IPS-18a (cell line): ENCODE measurements at regions not wholly inside any gene's neighbourhood (a gene's known extent, or its start where the extent isn't known, plus 50 kb on each side); places are given as distances from the start of the nearest gene placed in this dataset.

Experiments
- H3K27ac ChIP-seq: one replicate; pipeline ENCODE4 v1.5.1; 2013; ENCODE audit warnings: low read length
- H3K27me3 ChIP-seq: one replicate; pipeline ENCODE4 v1.6.1; 2013; ENCODE audit warnings: mild to moderate bottlenecking, low read length; ENCODE audit not compliant: control insufficient read depth, insufficient read depth
- H3K36me3 ChIP-seq: one replicate; pipeline ENCODE4 v1.6.1; 2013; ENCODE audit warnings: low read depth, low read length; ENCODE audit not compliant: control insufficient read depth
- H3K4me1 ChIP-seq: one replicate; pipeline ENCODE4 v1.6.1; 2013; ENCODE audit warnings: low read depth, low read length; ENCODE audit not compliant: control insufficient read depth
- H3K4me3 ChIP-seq: one replicate; pipeline ENCODE4 v1.5.1; 2013; ENCODE audit warnings: low read length
- H3K9ac ChIP-seq: one replicate; pipeline ENCODE4 v1.6.1; 2013; ENCODE audit warnings: mild to moderate bottlenecking, low read length, moderate library complexity
- H3K9me3 ChIP-seq: one replicate; pipeline ENCODE4 v1.6.1; 2013; ENCODE audit warnings: low read depth, low read length; ENCODE audit not compliant: control insufficient read depth

- Histone ChIP-seq H3K27ac (no peak overlapping the region), H3K36me3 (no peaks in the 10 kb centered on the region), H3K27me3 (no peaks in the 10 kb centered on the region), H3K9me3 (no peaks in the 10 kb centered on the region), H3K4me3 (no peak overlapping the region), H3K9ac (no peak overlapping the region), H3K4me1 (no peaks in the 10 kb centered on the region)
Measured at GRCh38 chr4:155529716-155530115, 136.9 kb upstream of the GUCY1A1 start.

DNA sequence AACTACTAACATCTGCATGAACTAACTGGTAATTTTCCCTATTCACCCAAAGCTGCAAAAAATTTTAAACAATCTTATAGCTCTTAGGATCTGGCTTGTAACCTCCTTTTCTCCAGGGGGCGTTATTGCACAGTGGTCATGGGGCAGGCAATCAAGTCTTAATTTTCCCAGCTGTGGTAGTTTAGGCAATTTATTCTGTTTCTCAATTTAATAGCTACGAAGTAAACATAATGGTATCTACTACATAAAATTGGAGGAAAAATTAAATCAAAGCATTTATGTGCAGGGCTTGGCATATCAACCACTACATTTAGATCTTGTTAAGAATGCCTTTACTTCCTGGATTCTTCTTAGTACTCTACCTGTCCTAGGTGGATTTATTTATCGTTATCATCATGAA is 137.4 kb upstream of the GUCY1A1 start:
- no peak overlapping the region for H3K4me3 ChIP-seq
- no peak overlapping the region for H3K9ac ChIP-seq
- H3K27me3 ChIP-seq, result no peaks in the 10 kb centered on the region
- no peaks in the 10 kb centered on the region for H3K4me1 ChIP-seq
- H3K9me3 ChIP-seq, result no peaks in the 10 kb centered on the region
- H3K36me3 ChIP-seq, result no peaks in the 10 kb centered on the region
- no peak overlapping the region for H3K27ac ChIP-seq

DNA sequence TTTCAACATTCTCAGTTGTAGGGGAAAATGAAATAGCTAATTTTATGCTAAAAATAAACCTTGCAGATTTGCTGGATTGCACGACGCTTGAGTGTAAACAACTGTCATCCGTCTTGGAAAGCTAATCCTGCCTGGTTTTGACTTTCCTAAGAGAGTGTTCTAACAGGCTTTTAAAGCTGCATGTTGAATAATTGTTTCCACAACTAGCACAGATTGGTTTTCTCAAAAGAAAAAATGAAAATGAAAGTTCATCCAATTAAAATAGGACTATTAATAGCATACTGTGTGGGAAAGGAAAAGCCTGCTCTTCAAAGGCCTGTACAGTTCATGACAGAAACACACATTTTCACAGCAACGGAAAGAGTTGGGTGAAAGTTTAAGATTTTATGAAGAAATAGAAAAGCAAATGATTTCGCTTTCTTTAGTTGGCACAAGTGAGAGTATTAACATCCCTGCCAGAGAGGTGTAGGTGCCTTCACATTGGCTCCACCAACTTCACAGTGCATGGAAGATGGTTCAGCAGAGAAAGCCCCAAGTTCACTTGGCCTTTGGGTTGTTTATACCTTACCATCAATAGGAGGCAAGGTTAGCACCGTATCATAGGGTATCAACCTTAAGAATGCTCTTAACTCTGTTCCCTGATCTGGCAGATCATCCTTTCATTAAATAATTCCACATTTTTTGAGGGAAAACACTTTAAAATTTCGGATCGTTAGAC is 140.0 kb upstream of the GUCY1A1 start:
- Histone ChIP-seq H3K27me3 (no peaks in the 10 kb centered on the region), H3K4me3 (no peak overlapping the region), H3K9me3 (no peaks in the 10 kb centered on the region), H3K9ac (no peak overlapping the region), H3K4me1 (no peaks in the 10 kb centered on the region), H3K27ac (no peak overlapping the region), H3K36me3 (no peaks in the 10 kb centered on the region)

DNA sequence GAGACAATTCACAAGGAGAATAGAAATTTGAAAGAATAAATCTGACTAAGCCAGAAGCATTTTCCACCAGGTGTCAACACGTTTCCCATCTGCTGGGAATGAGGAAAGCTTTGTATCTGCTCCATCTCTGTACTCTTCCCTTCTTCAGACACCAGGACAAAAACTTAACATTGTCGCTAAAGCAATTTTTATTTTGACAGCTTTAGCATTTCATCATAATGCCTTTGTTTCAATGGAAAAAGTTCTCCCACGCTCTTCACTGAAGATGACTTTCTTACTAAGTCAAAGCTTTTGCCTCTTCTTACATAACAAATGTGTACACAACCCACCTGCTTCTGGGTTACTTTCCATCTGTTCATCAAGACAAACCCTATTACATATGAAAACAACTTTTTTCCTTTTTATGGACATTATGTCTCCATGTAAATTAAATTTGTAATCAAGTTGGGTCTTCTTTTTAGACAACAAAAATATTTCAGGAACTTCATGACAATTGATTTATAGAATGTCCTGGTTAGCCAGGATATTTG is 141.7 kb upstream of the GUCY1A1 start:
- H3K4me1 ChIP-seq, result no peaks in the 10 kb centered on the region
- no peaks in the 10 kb centered on the region for H3K9me3 ChIP-seq

GRCh38 chr4:155523358-155523757 is 143.3 kb upstream of the GUCY1A1 start:
- Histone ChIP-seq H3K9me3 (no peaks in the 10 kb centered on the region), H3K9ac (no peak overlapping the region), H3K4me1 (no peaks in the 10 kb centered on the region), H3K27me3 (no peaks in the 10 kb centered on the region), H3K4me3 (no peak overlapping the region), H3K27ac (no peak overlapping the region), H3K36me3 (no peaks in the 10 kb centered on the region)

More for the DNA sequence above, 141.7 kb upstream of the GUCY1A1 start:
- Histone ChIP-seq H3K9ac (no peak overlapping the region), H3K27ac (no peak overlapping the region), H3K36me3 (no peaks in the 10 kb centered on the region), H3K27me3 (no peaks in the 10 kb centered on the region), H3K4me3 (no peak overlapping the region)

- no peaks in the 10 kb centered on the region for H3K36me3 ChIP-seq
- no peak overlapping the region for H3K4me3 ChIP-seq
- no peak overlapping the region for H3K27ac ChIP-seq
- H3K4me1 ChIP-seq, result no peaks in the 10 kb centered on the region
- no peak overlapping the region for H3K9ac ChIP-seq
- H3K9me3 ChIP-seq, result no peaks in the 10 kb centered on the region
- H3K27me3 ChIP-seq, result no peaks in the 10 kb centered on the region
Measured at GRCh38 chr4:155522201-155522600, 144.4 kb upstream of the GUCY1A1 start.

GRCh38 chr4:155521382-155521781 is 144.6 kb upstream of the MAP9 start:
- H3K9me3 ChIP-seq, result no peaks in the 10 kb centered on the region
- H3K4me1 ChIP-seq, result no peaks in the 10 kb centered on the region
- no peak overlapping the region for H3K4me3 ChIP-seq
- no peaks in the 10 kb centered on the region for H3K36me3 ChIP-seq
- H3K27ac ChIP-seq, result no peak overlapping the region
- no peak overlapping the region for H3K9ac ChIP-seq
- no peaks in the 10 kb centered on the region for H3K27me3 ChIP-seq

DNA sequence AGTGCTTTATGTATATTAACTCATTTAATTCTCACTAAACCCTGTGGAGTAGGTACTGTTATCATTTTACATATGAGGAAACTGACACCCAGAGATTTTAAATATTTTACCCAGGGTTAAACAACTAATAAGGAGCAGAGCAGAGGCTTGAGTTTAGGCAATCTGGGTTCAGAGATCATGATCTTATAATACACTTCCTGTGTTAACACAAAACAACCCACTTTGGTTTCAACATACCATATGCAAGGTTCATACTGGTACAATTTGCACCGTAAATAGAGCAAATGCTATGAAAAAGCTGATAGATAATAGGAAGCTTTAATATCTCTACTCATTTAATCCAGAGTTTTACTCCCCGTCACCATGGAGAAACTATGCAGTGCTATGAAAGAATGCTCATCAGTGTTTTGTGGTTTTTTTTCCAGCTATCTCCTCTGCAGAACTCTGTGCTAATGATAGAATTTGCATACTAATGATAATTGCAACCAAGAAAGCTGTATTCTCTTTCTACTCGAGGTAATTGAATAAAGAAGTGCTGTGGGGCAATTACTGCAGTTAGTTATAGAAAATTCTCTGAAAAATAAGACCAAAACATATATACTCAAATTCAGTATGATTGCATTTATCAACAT is 138.8 kb upstream of the MAP9 start:
- Histone ChIP-seq H3K27ac (no peak overlapping the region), H3K9ac (no peak overlapping the region), H3K9me3 (no peaks in the 10 kb centered on the region), H3K36me3 (no peaks in the 10 kb centered on the region), H3K27me3 (no peaks in the 10 kb centered on the region), H3K4me3 (no peak overlapping the region), H3K4me1 (no peaks in the 10 kb centered on the region)

DNA sequence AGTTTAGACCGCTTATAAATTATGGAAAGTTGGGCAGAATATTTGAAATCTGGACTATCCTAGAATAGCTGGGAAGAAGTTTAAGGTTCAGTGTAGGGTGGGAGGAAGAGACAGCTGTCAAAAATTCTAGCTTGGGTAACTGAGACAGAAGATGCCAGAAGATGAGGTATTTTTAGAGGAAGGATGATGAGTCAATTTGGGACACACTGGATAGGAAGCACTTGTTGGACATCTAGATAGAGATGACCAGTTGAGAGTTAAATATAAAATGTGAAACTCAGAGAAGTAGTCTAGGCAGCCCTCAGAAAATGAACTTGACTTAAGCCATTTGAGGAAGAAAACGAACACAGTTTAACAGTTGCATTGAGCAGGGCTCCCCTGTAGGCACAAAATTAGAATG is 137.9 kb upstream of the MAP9 start:
- Histone ChIP-seq H3K27me3 (no peaks in the 10 kb centered on the region), H3K9ac (no peak overlapping the region), H3K4me3 (no peak overlapping the region), H3K9me3 (no peaks in the 10 kb centered on the region), H3K36me3 (no peaks in the 10 kb centered on the region), H3K27ac (no peak overlapping the region), H3K4me1 (no peaks in the 10 kb centered on the region)

- H3K36me3 ChIP-seq, result no peaks in the 10 kb centered on the region
- no peak overlapping the region for H3K4me3 ChIP-seq
- no peak overlapping the region for H3K9ac ChIP-seq
- no peaks in the 10 kb centered on the region for H3K4me1 ChIP-seq
- no peaks in the 10 kb centered on the region for H3K9me3 ChIP-seq
- H3K27me3 ChIP-seq, result no peaks in the 10 kb centered on the region
- H3K27ac ChIP-seq, result no peak overlapping the region
Measured at GRCh38 chr4:155512817-155513216, 136.1 kb upstream of the MAP9 start.

- no peak overlapping the region for H3K9ac ChIP-seq
- H3K4me1 ChIP-seq, result no peaks in the 10 kb centered on the region
- no peaks in the 10 kb centered on the region for H3K27me3 ChIP-seq
- H3K4me3 ChIP-seq, result no peak overlapping the region
- no peaks in the 10 kb centered on the region for H3K9me3 ChIP-seq
- H3K27ac ChIP-seq, result no peak overlapping the region
- H3K36me3 ChIP-seq, result no peaks in the 10 kb centered on the region
Measured at GRCh38 chr4:155512046-155512445, 135.3 kb upstream of the MAP9 start.

- Histone ChIP-seq H3K4me3 (no peak overlapping the region), H3K27me3 (no peaks in the 10 kb centered on the region), H3K9ac (no peak overlapping the region), H3K27ac (no peak overlapping the region), H3K4me1 (peaks cover 6% of the 10 kb centered on the region), H3K9me3 (no peaks in the 10 kb centered on the region), H3K36me3 (no peaks in the 10 kb centered on the region)
Measured at GRCh38 chr4:155510771-155511170, 134.0 kb upstream of the MAP9 start.
